ENCODE measurements at regions not wholly inside any gene's neighbourhood (a gene's known extent, or its start where the extent isn't known, plus 50 kb on each side); places are given as distances from the start of the nearest gene placed in this dataset.
"Not testable (repeated sequence)": the region's sequence is repeated elsewhere in the genome, so short reads cannot be mapped to it uniquely, and the experiment has no call there.

- not testable (repeated sequence) for DNase-seq
Observed at GRCh38 chr7:55743454-55743717, 119.2 kb downstream of the SEPTIN14 start.

- not testable (repeated sequence) for DNase-seq
Observed at GRCh38 chr7:55742651-55743453, 119.7 kb downstream of the SEPTIN14 start.

- not testable (repeated sequence) for DNase-seq
Observed at GRCh38 chr7:55741721-55742631, 120.6 kb downstream of the SEPTIN14 start.

- not testable (repeated sequence) for DNase-seq
Observed at GRCh38 chr7:55740633-55741250, 121.8 kb downstream of the SEPTIN14 start.

- DNase-seq = not testable (repeated sequence)
Observed at GRCh38 chr7:55740053-55740452, 122.5 kb downstream of the SEPTIN14 start.

- not testable (repeated sequence) for DNase-seq
Observed at GRCh38 chr7:55736641-55737221, 125.8 kb downstream of the SEPTIN14 start.

GRCh38 chr7:55733241-55734140 is 129.1 kb downstream of the SEPTIN14 start:
- no peak for DNase-seq

- DNase-seq = no peak
Observed at GRCh38 chr7:55731931-55732330, 130.6 kb downstream of the SEPTIN14 start.

GRCh38 chr7:55730197-55730596 is 132.4 kb downstream of the SEPTIN14 start:
- no peak for DNase-seq

GRCh38 chr7:55723621-55723941 is 139.0 kb downstream of the SEPTIN14 start:
- DNase-seq = no peak

- DNase-seq = not testable (repeated sequence)
Observed at GRCh38 chr7:55722874-55723620, 139.5 kb downstream of the SEPTIN14 start.

GRCh38 chr7:55721004-55721403 is 141.5 kb downstream of the SEPTIN14 start:
- DNase-seq = not testable (repeated sequence)

GRCh38 chr7:55715247-55715867 is 143.1 kb upstream of the VOPP1 start:
- DNase-seq = not testable (repeated sequence)

- not testable (repeated sequence) for DNase-seq
Observed at GRCh38 chr7:55714370-55714769, 142.1 kb upstream of the VOPP1 start.

- DNase-seq = not testable (repeated sequence)
Observed at GRCh38 chr7:55710312-55710711, 138.0 kb upstream of the VOPP1 start.

- DNase-seq = not testable (repeated sequence)
Observed at GRCh38 chr7:55708028-55708427, 135.7 kb upstream of the VOPP1 start.

- not testable (repeated sequence) for DNase-seq
Observed at GRCh38 chr7:55707410-55707809, 135.1 kb upstream of the VOPP1 start.

GRCh38 chr7:55706451-55707195 is 134.3 kb upstream of the VOPP1 start:
- DNase-seq = not testable (repeated sequence)

- DNase-seq = not testable (repeated sequence)
Observed at GRCh38 chr7:55705728-55706450, 133.6 kb upstream of the VOPP1 start.
